ENCODE measurements at regions not wholly inside any gene's neighbourhood (a gene's known extent, or its start where the extent isn't known, plus 50 kb on each side); places are given as distances from the start of the nearest gene placed in this dataset.
"Not testable (repeated sequence)": the region's sequence is repeated elsewhere in the genome, so short reads cannot be mapped to it uniquely, and the experiment has no call there.

GRCh38 chr2:183780072-183780471 is 655.8 kb downstream of the NUP35 start:
- DNase-seq (ENCODE audit: low spot score): no peak
- TF ChIP-seq CTCF (IDR thresholded peaks at IDR 0.05; ENCODE audit: borderline replicate concordance, control extremely low read depth, extremely low read depth, insufficient read depth, missing control alignments): no peak
- in situ Hi-C loops (cut with MboI; ENCODE audit: low sequenced_read_pairs, unreplicated experiment): no loop called here

GRCh38 chr2:183782436-183782835 is 658.2 kb downstream of the NUP35 start:
- DNase-seq (ENCODE audit: low spot score): no peak
- no peak for TF ChIP-seq CTCF (IDR thresholded peaks at IDR 0.05; ENCODE audit: borderline replicate concordance, control extremely low read depth, extremely low read depth, insufficient read depth, missing control alignments)
- in situ Hi-C loops (cut with MboI; ENCODE audit: low sequenced_read_pairs, unreplicated experiment): no loop called here

GRCh38 chr2:183788796-183789195 is 664.6 kb downstream of the NUP35 start:
- DNase-seq (ENCODE audit: low spot score); in situ Hi-C loops (cut with MboI; ENCODE audit: low sequenced_read_pairs, unreplicated experiment): not testable (repeated sequence)

- DNase-seq (ENCODE audit: low spot score); in situ Hi-C loops (cut with MboI; ENCODE audit: low sequenced_read_pairs, unreplicated experiment): not testable (repeated sequence)
Observed at GRCh38 chr2:183792165-183792924, 668.1 kb downstream of the NUP35 start.

- in situ Hi-C loops (cut with MboI; ENCODE audit: low sequenced_read_pairs, unreplicated experiment): no loop called here
- no peak for DNase-seq (ENCODE audit: low spot score)
- no peak for TF ChIP-seq CTCF (IDR thresholded peaks at IDR 0.05; ENCODE audit: borderline replicate concordance, control extremely low read depth, extremely low read depth, insufficient read depth, missing control alignments)
Observed at GRCh38 chr2:183798535-183798934, 674.3 kb downstream of the NUP35 start.

GRCh38 chr2:183799761-183800160 is 675.5 kb downstream of the NUP35 start:
- no peak for TF ChIP-seq CTCF (IDR thresholded peaks at IDR 0.05; ENCODE audit: borderline replicate concordance, control extremely low read depth, extremely low read depth, insufficient read depth, missing control alignments)
- DNase-seq (ENCODE audit: low spot score): no peak
- in situ Hi-C loops (cut with MboI; ENCODE audit: low sequenced_read_pairs, unreplicated experiment): no loop called here

GRCh38 chr2:183803596-183803995 is 679.4 kb downstream of the NUP35 start:
- DNase-seq (ENCODE audit: low spot score): no peak
- in situ Hi-C loops (cut with MboI; ENCODE audit: low sequenced_read_pairs, unreplicated experiment): no loop called here
- TF ChIP-seq CTCF (IDR thresholded peaks at IDR 0.05; ENCODE audit: borderline replicate concordance, control extremely low read depth, extremely low read depth, insufficient read depth, missing control alignments): no peak

GRCh38 chr2:183807870-183808269 is 683.6 kb downstream of the NUP35 start:
- in situ Hi-C loops (cut with MboI; ENCODE audit: low sequenced_read_pairs, unreplicated experiment): no loop called here
- DNase-seq (ENCODE audit: low spot score): no peak
- TF ChIP-seq CTCF (IDR thresholded peaks at IDR 0.05; ENCODE audit: borderline replicate concordance, control extremely low read depth, extremely low read depth, insufficient read depth, missing control alignments): no peak
